Right lung (tissue), 2 donors: ENCODE measurements at regions not wholly inside any gene's neighbourhood (a gene's known extent, or its start where the extent isn't known, plus 50 kb on each side); places are given as distances from the start of the nearest gene placed in this dataset.
A peak's percentile ranks its signal among the peaks of the same experiment; 100 is the strongest.

Experiments used
- DNase-seq, 2 donors: peaks; one replicate each; pipeline ENCODE4 v3.0.0-alpha.2; 2013

DNA sequence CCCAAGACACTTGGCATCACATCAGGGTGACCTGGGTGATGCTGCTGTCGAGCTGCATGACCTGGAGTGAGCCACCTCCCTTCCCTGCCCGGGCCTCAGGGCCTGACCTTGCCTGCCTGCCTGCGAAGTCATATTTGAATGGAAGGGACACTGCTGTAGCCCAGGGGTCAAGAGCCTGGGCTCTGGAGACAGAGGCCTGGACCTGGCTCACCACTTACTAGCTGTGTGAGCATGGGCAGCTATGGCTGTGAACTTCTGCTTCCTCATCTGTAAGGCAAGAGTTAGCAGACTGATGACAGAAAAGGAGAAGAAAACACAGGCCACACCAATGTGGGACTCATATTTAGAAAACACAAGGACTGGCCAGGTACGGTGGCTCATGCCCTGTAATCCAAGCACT, 118.7 kb downstream of the ZFP36L2 start:
- DNase-seq, result no peak

DNA sequence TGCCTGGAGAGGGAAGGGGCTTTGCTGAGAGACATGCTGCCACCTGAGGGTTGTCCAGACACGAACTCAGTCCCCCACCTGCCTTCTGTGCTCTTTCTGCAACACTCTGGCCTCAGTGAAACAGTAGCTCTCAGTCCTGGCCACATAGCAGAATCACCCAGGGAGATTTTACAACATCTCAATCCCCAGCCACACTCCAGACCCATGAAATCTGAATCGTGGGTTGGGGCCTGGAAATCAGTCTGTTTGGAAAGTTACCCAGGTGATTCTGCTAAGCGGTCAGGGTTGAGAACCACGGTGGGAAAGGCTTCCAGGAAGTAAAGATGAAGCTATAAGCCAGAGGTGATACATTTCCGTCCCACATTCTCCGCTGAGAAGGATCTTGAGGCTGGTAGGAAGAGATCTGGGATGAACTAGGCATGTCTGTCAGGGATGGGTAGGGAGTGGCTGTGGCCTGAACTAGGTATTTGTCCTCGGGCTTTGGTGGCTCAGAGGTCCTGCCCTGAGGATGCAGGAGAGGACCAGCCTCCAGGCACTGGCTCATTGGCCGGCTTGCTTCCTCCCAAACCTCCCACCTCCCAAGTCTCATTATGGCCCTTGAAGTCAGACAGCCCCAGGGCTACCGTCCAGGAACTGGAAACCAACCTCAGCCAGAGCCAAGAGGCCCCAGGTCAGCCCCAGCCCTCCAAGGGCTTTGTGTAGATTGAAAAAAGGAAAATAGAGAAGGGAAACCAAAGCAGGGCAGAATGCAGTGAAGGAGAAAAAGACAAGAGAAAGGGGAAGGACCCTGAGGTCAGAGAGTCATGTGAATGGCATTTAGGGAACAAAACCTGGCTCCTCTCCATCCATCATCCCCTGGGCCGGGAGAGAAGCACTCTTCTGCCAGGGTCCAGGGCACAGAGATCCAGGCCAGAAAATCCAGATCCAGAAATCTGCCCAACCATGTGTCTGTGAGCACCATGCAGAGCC, 119.6 kb downstream of the ZFP36L2 start:
- no peak for DNase-seq

DNA sequence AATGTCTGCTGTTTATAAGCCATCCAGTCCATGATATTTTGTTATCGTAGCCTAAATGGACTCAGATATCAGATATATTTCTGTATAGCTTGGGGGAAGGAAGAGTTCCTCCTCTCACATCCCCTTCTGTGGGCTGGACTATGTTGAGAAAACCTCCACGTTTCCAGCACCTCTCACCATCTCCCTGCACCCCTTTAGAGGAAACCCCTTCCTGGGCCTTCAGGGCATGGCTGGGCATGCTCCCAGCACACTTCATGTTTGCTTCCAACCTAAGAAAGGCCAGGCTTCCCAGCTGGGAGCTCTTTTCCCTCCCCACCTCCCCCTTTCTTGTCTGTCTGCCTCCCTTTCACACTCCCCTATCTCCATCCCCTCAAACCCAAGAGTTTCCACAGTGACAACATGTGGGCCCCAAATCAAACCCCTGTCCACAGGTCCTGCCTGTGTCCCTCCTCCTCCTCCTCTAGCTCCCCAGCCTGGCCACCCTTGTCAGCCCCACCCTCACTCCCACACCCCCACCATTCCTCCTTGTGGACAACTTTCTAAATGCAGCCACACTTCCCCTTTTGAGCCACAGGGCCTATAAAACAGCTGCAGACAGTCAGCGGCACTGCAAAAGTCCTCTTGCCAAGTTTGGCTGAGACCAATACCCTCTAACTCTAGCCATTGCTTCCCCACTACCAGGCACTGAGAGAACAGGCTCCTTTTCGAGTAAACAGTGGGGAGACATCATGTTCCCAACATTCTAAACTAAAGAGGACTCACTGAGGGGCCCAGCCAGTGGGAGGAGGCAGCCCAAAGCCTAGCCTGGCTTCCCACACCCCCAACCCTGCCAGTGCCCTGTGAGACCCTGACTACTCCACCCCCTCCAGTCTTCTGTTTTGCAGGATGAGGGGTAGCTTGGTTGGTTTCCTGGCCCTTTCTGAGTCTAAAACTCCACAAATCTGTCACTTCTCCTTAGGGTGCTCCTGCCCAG, 120.5 kb downstream of the ZFP36L2 start:
- DNase-seq, result peak; percentile 84 to 85

GRCh38 chr2:43104763-43105162, 121.6 kb downstream of the ZFP36L2 start:
- no peak for DNase-seq

DNA sequence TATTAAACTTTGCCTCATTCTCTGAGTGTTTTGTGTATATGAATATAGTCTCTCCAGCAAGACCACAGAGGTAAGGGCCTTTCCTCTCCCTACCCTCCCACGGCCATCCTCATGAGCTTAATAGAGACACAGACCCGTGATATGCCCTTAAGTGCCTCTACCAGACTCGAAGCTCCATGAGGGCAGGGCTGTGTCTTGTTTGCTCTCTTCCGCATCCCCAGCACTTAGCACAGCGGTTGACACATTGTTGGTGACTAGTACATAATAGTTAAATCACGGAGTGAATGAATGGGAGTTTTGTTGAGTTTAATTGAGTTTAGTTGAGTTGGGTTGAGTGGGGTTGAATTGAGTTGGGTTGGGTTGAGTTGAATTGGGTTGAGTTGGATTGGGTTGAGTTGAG, 122.3 kb downstream of the ZFP36L2 start:
- no peak for DNase-seq

- no peak for DNase-seq
Observed at GRCh38 chr2:43103093-43103404, 123.4 kb downstream of the ZFP36L2 start.

DNA sequence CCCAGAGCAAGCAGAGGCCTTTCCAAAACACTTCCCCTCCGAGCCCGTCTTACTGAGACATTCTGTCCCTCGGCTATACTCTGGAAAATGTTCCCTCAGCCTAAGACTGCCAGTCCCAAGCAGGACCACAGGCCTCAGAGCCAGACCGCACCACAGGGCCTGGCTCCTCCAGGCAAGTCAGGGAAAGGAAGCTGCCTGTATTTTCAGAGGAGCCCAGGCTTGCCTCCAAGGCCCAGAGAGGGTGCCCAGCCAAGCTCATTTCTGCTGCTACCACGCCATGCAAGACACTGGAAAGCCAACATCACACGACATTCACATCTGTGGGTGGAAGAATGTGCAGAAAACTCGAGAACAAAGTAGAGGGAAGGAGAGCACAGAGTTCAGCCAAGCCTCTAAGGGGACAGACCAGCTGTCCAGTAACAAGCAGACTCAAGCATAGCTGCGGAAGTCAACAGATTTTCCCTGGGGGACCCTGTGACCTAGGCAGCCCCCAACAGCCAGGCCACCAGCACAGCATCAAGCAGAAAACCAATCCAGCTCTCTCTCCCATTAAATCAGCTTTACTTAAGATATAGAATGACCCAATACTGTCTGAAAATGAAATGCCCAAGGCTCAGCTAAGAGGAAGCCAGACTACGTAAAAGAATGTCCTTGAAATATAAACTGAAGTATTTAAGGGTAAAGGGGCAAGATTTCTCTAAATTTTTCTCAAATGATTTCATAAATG, 123.9 kb downstream of the ZFP36L2 start:
- peak; percentile 63 to 70 for DNase-seq

GRCh38 chr2:43101751-43102150, 124.7 kb downstream of the ZFP36L2 start:
- DNase-seq, result no peak

- DNase-seq, result peak in 1 of 2 donors; percentile 59
Observed at GRCh38 chr2:43100883-43101662, 125.3 kb downstream of the ZFP36L2 start.

DNA sequence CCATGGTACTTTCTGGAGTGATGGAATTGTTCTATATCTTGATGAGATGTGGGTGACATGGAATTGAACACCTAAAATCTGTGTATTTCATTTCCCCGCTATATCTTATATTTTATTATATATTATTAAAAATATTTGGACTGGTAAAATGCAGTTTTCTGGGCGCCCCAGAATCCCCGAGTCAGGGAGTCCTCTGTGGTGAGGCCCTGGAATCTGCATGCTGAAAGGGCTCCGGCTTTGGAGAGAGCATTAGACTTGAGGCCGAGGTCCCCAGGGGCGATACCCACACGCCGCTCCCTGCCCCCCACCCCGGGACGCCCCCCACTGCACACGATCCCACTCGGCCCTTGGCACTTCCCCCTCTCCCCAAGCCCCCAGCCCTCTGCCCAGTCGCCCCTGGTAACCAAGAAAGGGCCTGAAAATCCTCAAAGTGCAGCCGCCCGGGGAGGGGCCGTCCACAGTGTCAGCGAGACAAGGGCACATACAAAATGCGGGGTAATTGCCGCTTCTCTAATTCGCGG, 126.0 kb downstream of the ZFP36L2 start:
- no peak for DNase-seq

DNA sequence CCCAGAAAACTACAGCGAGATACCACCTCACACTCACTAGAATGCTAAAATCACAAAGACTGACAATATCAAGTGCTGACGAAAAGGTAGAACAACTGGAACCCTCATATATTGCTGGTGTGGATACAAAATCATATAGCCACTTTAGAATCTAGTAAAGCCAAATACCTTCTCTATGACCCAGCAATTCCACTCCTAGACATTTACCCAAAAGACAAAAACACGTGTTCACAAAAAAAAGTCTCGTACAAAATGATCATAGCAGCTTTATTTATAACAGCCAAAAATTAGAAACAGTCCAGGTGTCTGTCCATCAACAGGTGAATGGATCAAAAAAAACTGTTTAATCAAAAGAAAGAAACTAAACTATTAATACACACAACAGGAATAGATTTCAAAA, 126.6 kb downstream of the ZFP36L2 start:
- DNase-seq, result no peak

DNA sequence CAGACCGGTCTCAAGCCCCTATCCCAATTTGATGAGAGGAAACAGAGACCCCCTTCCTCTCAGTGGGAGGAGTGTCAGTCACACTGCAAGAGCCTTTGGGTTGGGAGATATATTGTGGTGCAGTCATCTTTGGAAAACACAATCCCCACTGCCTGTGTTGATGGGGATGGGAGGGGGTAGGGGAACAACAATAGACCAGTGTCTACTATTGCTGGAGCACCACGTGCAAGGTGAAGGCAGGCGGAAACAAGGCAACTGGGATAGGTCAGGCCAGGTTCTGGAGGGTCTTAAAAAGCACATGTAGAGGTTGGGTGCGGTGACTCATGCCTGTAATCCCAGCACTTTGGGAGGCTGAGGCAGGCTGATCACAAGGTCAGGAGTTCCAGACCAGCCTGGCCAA, 127.9 kb downstream of the ZFP36L2 start:
- no peak for DNase-seq

DNA sequence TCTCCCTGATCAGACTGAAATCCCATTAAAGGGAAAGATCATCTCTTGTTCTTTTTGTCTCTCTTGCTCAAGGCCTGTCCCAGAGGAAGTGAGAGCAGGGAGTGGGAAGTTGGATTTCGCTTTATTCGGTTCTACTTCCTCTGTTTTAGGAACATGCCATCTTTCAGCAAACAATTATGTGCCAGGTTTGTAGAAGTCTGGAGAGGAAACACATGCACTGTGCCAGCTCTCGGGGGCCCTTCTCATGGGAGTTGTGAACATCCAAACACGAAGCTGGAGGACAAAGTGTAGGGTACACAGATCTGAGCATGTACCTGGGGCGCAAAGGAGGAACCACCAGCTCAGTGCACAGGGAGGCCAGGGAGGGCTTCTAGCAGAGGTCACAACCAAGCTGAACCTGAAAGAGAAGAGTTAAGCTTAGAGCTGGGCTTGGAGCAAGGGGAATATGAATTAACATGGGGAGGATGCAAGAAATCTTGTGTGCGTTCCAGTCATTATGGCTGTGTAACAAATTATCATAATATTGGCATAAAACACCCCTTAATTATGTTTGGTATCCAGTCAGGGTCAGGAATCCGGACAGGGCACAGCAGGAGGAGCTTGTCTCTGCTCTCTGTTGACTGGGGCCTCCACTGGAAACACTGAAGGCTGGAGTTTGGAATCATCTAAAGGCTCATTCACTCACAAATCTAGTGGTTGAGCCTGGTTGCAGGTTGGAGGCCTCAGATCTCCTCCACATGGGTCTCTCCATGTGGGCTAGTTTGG, 128.6 kb downstream of the ZFP36L2 start:
- no peak for DNase-seq

DNA sequence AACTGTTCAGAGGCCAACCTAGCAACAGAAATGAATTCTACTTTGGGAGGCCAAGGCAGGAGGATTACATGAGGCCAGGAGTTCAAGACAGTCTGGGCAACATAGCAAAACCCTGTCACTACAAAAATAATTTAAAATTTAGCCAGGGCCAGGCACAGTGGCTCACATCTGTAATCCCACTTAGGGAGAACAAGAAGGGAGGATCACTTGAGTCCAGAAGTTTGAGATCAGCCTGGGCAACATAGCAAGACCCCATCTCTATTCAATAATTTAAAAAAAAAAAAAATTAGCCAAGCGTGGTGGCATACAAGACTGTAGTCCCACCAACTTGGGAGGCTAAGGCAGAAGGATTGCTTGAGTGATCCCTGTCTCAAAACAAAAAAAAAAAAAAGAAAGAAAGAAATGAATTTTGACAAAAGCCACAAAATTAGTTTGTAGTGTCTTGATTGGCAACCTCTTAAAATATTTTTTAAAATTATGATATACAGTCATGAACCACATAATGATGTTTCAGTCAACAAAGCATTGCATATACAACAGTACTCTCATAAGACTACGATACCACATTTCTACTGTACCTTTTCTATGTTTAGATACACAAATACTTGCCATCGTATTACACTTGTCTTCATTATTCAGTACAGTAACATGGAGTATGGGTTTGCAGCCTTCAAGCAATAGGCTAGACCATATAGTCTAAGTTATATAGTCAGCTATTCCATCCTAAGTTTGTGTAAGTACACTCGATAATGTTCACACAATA, 130.7 kb downstream of the ZFP36L2 start:
- no peak for DNase-seq

GRCh38 chr2:43092520-43093179, 133.8 kb downstream of the ZFP36L2 start:
- DNase-seq, result no peak

GRCh38 chr2:43090317-43090716, 136.1 kb downstream of the ZFP36L2 start:
- DNase-seq, result no peak

- no peak for DNase-seq
Observed at GRCh38 chr2:43088143-43089073, 138.0 kb downstream of the ZFP36L2 start.

GRCh38 chr2:43087413-43087812, 139.0 kb downstream of the ZFP36L2 start:
- no peak for DNase-seq
